Astrocyte (in vitro differentiated cells and primary cell): ENCODE measurements at regions not wholly inside any gene's neighbourhood (a gene's known extent, or its start where the extent isn't known, plus 50 kb on each side); places are given as distances from the start of the nearest gene placed in this dataset.
A peak's percentile ranks its signal among the peaks of the same experiment; 100 is the strongest.

Experiments
- DNase-seq: peaks from one replicate; pipeline ENCODE4 v3.0.0-alpha.2; 2010; ENCODE audit warnings: low read depth
- FAIRE-seq: peaks from 2 replicates; lab custom pipeline; 2011; peaks lifted over from hg19 to GRCh38; lab: Jason Lieb, UNC
- H2AFZ ChIP-seq: 2 replicates; pipeline ENCODE4 v1.6.0; 2012; ENCODE audit warnings: low read depth, low read length, inconsistent platforms
- H3K27ac ChIP-seq: 2 replicates; pipeline ENCODE4 v1.5.1; 2011; ENCODE audit warnings: low read depth, low read length, inconsistent platforms
- H3K27me3 ChIP-seq: 2 replicates; pipeline ENCODE4 v1.6.0; 2011; ENCODE audit warnings: low read length, inconsistent platforms; ENCODE audit not compliant: insufficient read depth
- H3K36me3 ChIP-seq: 2 replicates; pipeline ENCODE4 v1.5.1; 2011; ENCODE audit warnings: low read length, inconsistent platforms; ENCODE audit not compliant: insufficient read depth
- H3K4me1 ChIP-seq: 2 replicates; pipeline ENCODE4 v1.5.1; 2011; ENCODE audit warnings: low read length, inconsistent platforms; ENCODE audit not compliant: insufficient read depth
- H3K4me2 ChIP-seq: 2 replicates; pipeline ENCODE4 v1.6.0; 2012; ENCODE audit warnings: low read length, inconsistent platforms
- H3K4me3 ChIP-seq: 2 replicates; pipeline ENCODE4 v1.5.1; 2011; ENCODE audit warnings: low read depth, mild to moderate bottlenecking, low read length, inconsistent platforms; ENCODE audit not compliant: insufficient read depth
- H3K79me2 ChIP-seq: 2 replicates; pipeline ENCODE4 v1.6.0; 2012; ENCODE audit warnings: mild to moderate bottlenecking, low read length, inconsistent platforms; ENCODE audit not compliant: insufficient read depth
- H3K9ac ChIP-seq: 2 replicates; pipeline ENCODE4 v1.6.0; 2012; ENCODE audit warnings: mild to moderate bottlenecking, low read length, inconsistent platforms
- H3K9me3 ChIP-seq: 2 replicates; pipeline ENCODE4 v1.5.1; 2012; ENCODE audit warnings: low read depth, mild to moderate bottlenecking, low read length, inconsistent platforms; ENCODE audit not compliant: insufficient read depth
- H4K20me1 ChIP-seq: 2 replicates; pipeline ENCODE4 v1.6.0; 2012; ENCODE audit warnings: low read length, inconsistent platforms; ENCODE audit not compliant: insufficient read depth
- H3K27ac Mint-ChIP-seq: one replicate; pipeline ENCODE4 v1.8.0; 2021; ENCODE audit warnings: mild to moderate bottlenecking, mixed read lengths; ENCODE audit not compliant: unreplicated experiment
- H3K27me3 Mint-ChIP-seq: one replicate; pipeline ENCODE4 v1.8.0; 2021; ENCODE audit warnings: low read depth, mixed read lengths; ENCODE audit not compliant: unreplicated experiment
- H3K36me3 Mint-ChIP-seq: one replicate; pipeline ENCODE4 v1.8.0; 2021; ENCODE audit warnings: low read depth, mixed read lengths; ENCODE audit not compliant: unreplicated experiment
- H3K4me1 Mint-ChIP-seq: one replicate; pipeline ENCODE4 v1.8.0; 2021; ENCODE audit warnings: low read depth, mixed read lengths; ENCODE audit not compliant: unreplicated experiment
- H3K4me3 Mint-ChIP-seq: one replicate; pipeline ENCODE4 v1.8.0; 2021; ENCODE audit warnings: mild to moderate bottlenecking, moderate library complexity, mixed read lengths; ENCODE audit not compliant: unreplicated experiment
- H3K9me3 Mint-ChIP-seq: one replicate; pipeline ENCODE4 v1.8.0; 2021; ENCODE audit warnings: mild to moderate bottlenecking, mixed read lengths; ENCODE audit not compliant: unreplicated experiment
- EZH2 ChIP-seq: IDR thresholded peaks from 2 replicates; pipeline ENCODE4 v1.6.1; 2012; ENCODE audit warnings: mild to moderate bottlenecking, low read length, inconsistent platforms; ENCODE audit not compliant: insufficient read depth
- TF ChIP-seq, protein P1 (sequence below): IDR thresholded peaks from 2 replicates; pipeline ENCODE4 v1.5.1; 2011; ENCODE audit warnings: low read depth, mild to moderate bottlenecking, inconsistent platforms, low read length, moderate library complexity; ENCODE audit not compliant: insufficient read depth

- Mint-ChIP-seq H3K4me3 (no peak overlapping the region), H3K27ac (peak overlapping the region; percentile 92), H3K27me3 (no peaks in the 10 kb centered on the region), H3K4me1 (peaks cover 57% of the 10 kb centered on the region), H3K36me3 (peaks cover 2% of the 10 kb centered on the region), H3K9me3 (no peaks in the 10 kb centered on the region)
- Histone ChIP-seq H3K9ac (no peak overlapping the region), H3K27me3 (no peaks in the 10 kb centered on the region), H2AFZ (no peak overlapping the region), H3K36me3 (no peaks in the 10 kb centered on the region), H3K79me2 (no peaks in the 10 kb centered on the region), H3K4me1 (peaks cover 21% of the 10 kb centered on the region), H3K4me3 (no peak overlapping the region), H3K27ac (no peak overlapping the region), H4K20me1 (no peaks in the 10 kb centered on the region), H3K9me3 (no peaks in the 10 kb centered on the region), H3K4me2 (no peak overlapping the region)
- TF ChIP-seq EZH2: no peak
- TF ChIP-seq, protein P1, sequence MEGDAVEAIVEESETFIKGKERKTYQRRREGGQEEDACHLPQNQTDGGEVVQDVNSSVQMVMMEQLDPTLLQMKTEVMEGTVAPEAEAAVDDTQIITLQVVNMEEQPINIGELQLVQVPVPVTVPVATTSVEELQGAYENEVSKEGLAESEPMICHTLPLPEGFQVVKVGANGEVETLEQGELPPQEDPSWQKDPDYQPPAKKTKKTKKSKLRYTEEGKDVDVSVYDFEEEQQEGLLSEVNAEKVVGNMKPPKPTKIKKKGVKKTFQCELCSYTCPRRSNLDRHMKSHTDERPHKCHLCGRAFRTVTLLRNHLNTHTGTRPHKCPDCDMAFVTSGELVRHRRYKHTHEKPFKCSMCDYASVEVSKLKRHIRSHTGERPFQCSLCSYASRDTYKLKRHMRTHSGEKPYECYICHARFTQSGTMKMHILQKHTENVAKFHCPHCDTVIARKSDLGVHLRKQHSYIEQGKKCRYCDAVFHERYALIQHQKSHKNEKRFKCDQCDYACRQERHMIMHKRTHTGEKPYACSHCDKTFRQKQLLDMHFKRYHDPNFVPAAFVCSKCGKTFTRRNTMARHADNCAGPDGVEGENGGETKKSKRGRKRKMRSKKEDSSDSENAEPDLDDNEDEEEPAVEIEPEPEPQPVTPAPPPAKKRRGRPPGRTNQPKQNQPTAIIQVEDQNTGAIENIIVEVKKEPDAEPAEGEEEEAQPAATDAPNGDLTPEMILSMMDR: no peak
- FAIRE-seq: no peak
- DNase-seq: peak; percentile 49
Measured at GRCh38 chr2:63662028-63662804, 73.5 kb downstream of the MDH1 start.

GRCh38 chr2:63663013-63663864 is 74.5 kb downstream of the MDH1 start:
- Histone ChIP-seq H3K9ac (no peak overlapping the region), H3K4me3 (no peak overlapping the region), H4K20me1 (no peaks in the 10 kb centered on the region), H3K36me3 (no peaks in the 10 kb centered on the region), H2AFZ (no peak overlapping the region), H3K4me1 (peaks cover 21% of the 10 kb centered on the region), H3K27ac (no peak overlapping the region), H3K79me2 (no peaks in the 10 kb centered on the region), H3K4me2 (no peak overlapping the region), H3K9me3 (no peaks in the 10 kb centered on the region), H3K27me3 (no peaks in the 10 kb centered on the region)
- no peak overlapping the region for H3K4me3 Mint-ChIP-seq
- H3K9me3 Mint-ChIP-seq: no peaks in the 10 kb centered on the region
- DNase-seq (no peak), FAIRE-seq (peak; percentile 59)
- H3K27me3 Mint-ChIP-seq: no peaks in the 10 kb centered on the region
- no peak overlapping the region for H3K27ac Mint-ChIP-seq
- H3K4me1 Mint-ChIP-seq: peaks cover 55% of the 10 kb centered on the region
- TF ChIP-seq EZH2: no peak
- TF ChIP-seq, protein P1: no peak
- no peaks in the 10 kb centered on the region for H3K36me3 Mint-ChIP-seq

DNA sequence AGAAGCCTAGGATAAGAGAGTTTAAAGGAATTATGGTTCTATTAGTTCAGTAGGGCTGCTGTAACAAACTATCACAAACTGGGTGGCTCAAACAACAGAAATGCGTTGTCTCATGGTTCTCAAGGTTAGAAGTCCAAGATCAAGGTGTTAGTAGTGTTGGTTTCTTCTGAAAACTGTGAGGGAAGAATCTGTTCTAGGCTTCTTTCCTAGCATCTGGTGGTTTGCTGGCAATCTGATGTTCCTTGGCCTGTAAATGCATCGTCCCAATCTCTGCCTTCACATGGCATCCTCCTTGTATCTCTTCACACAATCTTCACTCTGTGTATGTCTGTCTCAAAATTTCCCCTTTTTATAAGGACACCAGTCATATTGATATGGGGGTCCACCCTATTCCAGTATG is 76.3 kb downstream of the MDH1 start:
- TF ChIP-seq, protein P1: no peak
- TF ChIP-seq EZH2: no peak
- no peaks in the 10 kb centered on the region for H3K9me3 Mint-ChIP-seq
- Histone ChIP-seq H3K9ac (no peak overlapping the region), H3K4me2 (no peak overlapping the region), H3K4me3 (no peak overlapping the region), H3K27me3 (no peaks in the 10 kb centered on the region), H2AFZ (no peak overlapping the region), H3K4me1 (peaks cover 21% of the 10 kb centered on the region), H4K20me1 (no peaks in the 10 kb centered on the region), H3K27ac (no peak overlapping the region), H3K9me3 (no peaks in the 10 kb centered on the region), H3K36me3 (no peaks in the 10 kb centered on the region), H3K79me2 (no peaks in the 10 kb centered on the region)
- peaks cover 44% of the 10 kb centered on the region for H3K4me1 Mint-ChIP-seq
- peaks cover 1% of the 10 kb centered on the region for H3K36me3 Mint-ChIP-seq
- no peak overlapping the region for H3K4me3 Mint-ChIP-seq
- DNase-seq: no peak
- no peak for FAIRE-seq
- H3K27ac Mint-ChIP-seq: no peak overlapping the region
- no peaks in the 10 kb centered on the region for H3K27me3 Mint-ChIP-seq
